ENCODE measurements at regions not wholly inside any gene's neighbourhood (a gene's known extent, or its start where the extent isn't known, plus 50 kb on each side); places are given as distances from the start of the nearest gene placed in this dataset.

- Histone ChIP-seq H3K27me3 (no peaks in the 10 kb centered on the region), H3K27ac (peak overlapping the region; percentile 67), H3K4me3 (no peak overlapping the region), H3K36me3 (no peaks in the 10 kb centered on the region), H3K9me3 (no peaks in the 10 kb centered on the region), H3K4me1 (peaks cover 15% of the 10 kb centered on the region)
- 83% methylated on average over 4 of the region's 6 CpGs for WGBS
- TF ChIP-seq, protein P1, sequence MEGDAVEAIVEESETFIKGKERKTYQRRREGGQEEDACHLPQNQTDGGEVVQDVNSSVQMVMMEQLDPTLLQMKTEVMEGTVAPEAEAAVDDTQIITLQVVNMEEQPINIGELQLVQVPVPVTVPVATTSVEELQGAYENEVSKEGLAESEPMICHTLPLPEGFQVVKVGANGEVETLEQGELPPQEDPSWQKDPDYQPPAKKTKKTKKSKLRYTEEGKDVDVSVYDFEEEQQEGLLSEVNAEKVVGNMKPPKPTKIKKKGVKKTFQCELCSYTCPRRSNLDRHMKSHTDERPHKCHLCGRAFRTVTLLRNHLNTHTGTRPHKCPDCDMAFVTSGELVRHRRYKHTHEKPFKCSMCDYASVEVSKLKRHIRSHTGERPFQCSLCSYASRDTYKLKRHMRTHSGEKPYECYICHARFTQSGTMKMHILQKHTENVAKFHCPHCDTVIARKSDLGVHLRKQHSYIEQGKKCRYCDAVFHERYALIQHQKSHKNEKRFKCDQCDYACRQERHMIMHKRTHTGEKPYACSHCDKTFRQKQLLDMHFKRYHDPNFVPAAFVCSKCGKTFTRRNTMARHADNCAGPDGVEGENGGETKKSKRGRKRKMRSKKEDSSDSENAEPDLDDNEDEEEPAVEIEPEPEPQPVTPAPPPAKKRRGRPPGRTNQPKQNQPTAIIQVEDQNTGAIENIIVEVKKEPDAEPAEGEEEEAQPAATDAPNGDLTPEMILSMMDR (IDR thresholded peaks at IDR 0.05) = no peak
- TF ChIP-seq EP300 (IDR thresholded peaks at IDR 0.05) (no peak), POLR2AphosphoS5 (IDR thresholded peaks at IDR 0.05) (no peak), POLR2A (IDR thresholded peaks at IDR 0.05) (no peak)
- DNase-seq (ENCODE audit: low spot score in 2 of 2) = no peak
Observed at GRCh38 chr10:78688230-78688900, 380.4 kb upstream of the ZMIZ1 start.

- peak overlapping the region; percentile 67 for H3K27ac ChIP-seq
- H3K4me1 ChIP-seq = peaks cover 15% of the 10 kb centered on the region
- no peak for DNase-seq (ENCODE audit: low spot score in 2 of 2)
- no peaks in the 10 kb centered on the region for H3K27me3 ChIP-seq
- no peak overlapping the region for H3K4me3 ChIP-seq
- H3K36me3 ChIP-seq = no peaks in the 10 kb centered on the region
- 28% methylated on average over 12 of the region's 13 CpGs for WGBS
- TF ChIP-seq POLR2A (IDR thresholded peaks at IDR 0.05) (no peak), EP300 (IDR thresholded peaks at IDR 0.05) (no peak), POLR2AphosphoS5 (IDR thresholded peaks at IDR 0.05) (peak in 1 of 3 donors; percentile 29)
- TF ChIP-seq, protein P1 (IDR thresholded peaks at IDR 0.05) = no peak
- no peaks in the 10 kb centered on the region for H3K9me3 ChIP-seq
Observed at GRCh38 chr10:78688901-78689583, 379.7 kb upstream of the ZMIZ1 start.

- TF ChIP-seq POLR2A (IDR thresholded peaks at IDR 0.05) (no peak), EP300 (IDR thresholded peaks at IDR 0.05) (no peak), POLR2AphosphoS5 (IDR thresholded peaks at IDR 0.05) (no peak)
- TF ChIP-seq, protein P1 (IDR thresholded peaks at IDR 0.05) = no peak
- no peak for DNase-seq (ENCODE audit: low spot score in 2 of 2)
Observed at GRCh38 chr10:78689584-78689935, 379.2 kb upstream of the ZMIZ1 start.

GRCh38 chr10:78690354-78691111 is 378.2 kb upstream of the ZMIZ1 start:
- Histone ChIP-seq H3K27me3 (no peaks in the 10 kb centered on the region), H3K4me3 (no peak overlapping the region), H3K27ac (no peak overlapping the region), H3K9me3 (no peaks in the 10 kb centered on the region), H3K4me1 (peaks cover 15% of the 10 kb centered on the region), H3K36me3 (no peaks in the 10 kb centered on the region)
- WGBS = 81% methylated on average over 3 of the region's 3 CpGs
- no peak for DNase-seq (ENCODE audit: low spot score in 2 of 2)
- TF ChIP-seq, protein P1 (IDR thresholded peaks at IDR 0.05) = no peak
- TF ChIP-seq POLR2A (IDR thresholded peaks at IDR 0.05) (no peak), POLR2AphosphoS5 (IDR thresholded peaks at IDR 0.05) (no peak), EP300 (IDR thresholded peaks at IDR 0.05) (no peak)

More at GRCh38 chr10:78689584-78689935, 379.2 kb upstream of the ZMIZ1 start:
- no peak overlapping the region for H3K4me3 ChIP-seq
- peak overlapping the region; percentile 41 for H3K27ac ChIP-seq
- H3K27me3 ChIP-seq = no peaks in the 10 kb centered on the region
- WGBS = 60% methylated on average over 2 of the region's 2 CpGs
- peaks cover 15% of the 10 kb centered on the region for H3K4me1 ChIP-seq
- H3K36me3 ChIP-seq = no peaks in the 10 kb centered on the region
- no peaks in the 10 kb centered on the region for H3K9me3 ChIP-seq

All from suprapubic skin (tissue), 4 donors.